HCT116 (cell line): ENCODE measurements at regions not wholly inside any gene's neighbourhood (a gene's known extent, or its start where the extent isn't known, plus 50 kb on each side); places are given as distances from the start of the nearest gene placed in this dataset.

ENCODE experiments used
- ATAC-seq: fragments of 200-7000 bp; cut with Tn5 transposase; 2 replicates; pipeline ENCODE4 v1.9.1; 2020; ENCODE audit warnings: mild to moderate bottlenecking, moderate library complexity
- BruUV-seq: library from RNA; stranded (reverse); fragments of 400-500 nt; replicated peaks from 2 replicates; lab custom pipeline; 2021; lab: Mats Ljungman, UMichigan
- CTCF ChIA-PET: fragments of 300-600 bp; sonication (Branson Sonifier 250); formaldehyde crosslinking; loops from one replicate; lab custom pipeline; 2021; ENCODE audit warnings: antibody characterized with exemption; lab: Charles Lee
- POLR2A ChIA-PET: fragments of 300-600, 350-600 bp; sonication (Branson Sonifier 250); formaldehyde crosslinking; loops from one replicate; lab custom pipeline; 2021; ENCODE audit warnings: antibody characterized with exemption; lab: Charles Lee
- RAD21 ChIA-PET, 2 experiments: fragments of 300-600 bp; sonication (Branson Sonifier 250); formaldehyde crosslinking; loops; one replicate each; lab custom pipeline; 2023; ENCODE audit warnings: low total read pairs in 2 of 2; ENCODE audit not compliant: uncharacterized antibody in 2 of 2, unreplicated experiment in 2 of 2, low non-redundant PET in 1 of 2; lab: Charles Lee
- DNase-seq: peaks from one replicate; pipeline ENCODE4 v3.0.0-alpha.2; 2010; ENCODE audit warnings: low read depth, low spot score
- H2AFZ ChIP-seq: fragments of 200-600 bp; shearing (Covaris generic), sonication (generic); 2 replicates; pipeline ENCODE4 v1.6.1; 2017; ENCODE audit warnings: low read depth, mixed run types, mixed read lengths, antibody characterized with exemption, low read length; ENCODE audit not compliant: poor library complexity, severe bottlenecking
- H3K27ac ChIP-seq: 2 replicates; pipeline ENCODE4 v1.5.1; 2012; ENCODE audit warnings: low read depth, low read length
- H3K27me3 ChIP-seq: fragments of 200-600 bp; sonication (generic); 2 replicates; pipeline ENCODE4 v1.6.1; 2016; ENCODE audit warnings: mixed run types, low read length, mixed read lengths; ENCODE audit not compliant: insufficient read depth
- H3K36me3 ChIP-seq, 2 experiments: fragments of 200-500 bp in 1 of 2; fragments of 200-600 bp in 1 of 2; sonication (Bioruptor generic) in 1 of 2; sonication (generic) in 1 of 2; 2 replicates each; pipeline versions ENCODE4 v1.5.1 to v1.6.1; 2014 to 2016; ENCODE audit warnings: low read length in 2 of 2, inconsistent platforms in 1 of 2, mixed read lengths in 1 of 2, mixed run types in 1 of 2; ENCODE audit not compliant: insufficient read depth in 2 of 2, control insufficient read depth in 1 of 2
- H3K4me1 ChIP-seq, 2 experiments: fragments of 200-600 bp in 1 of 2; sonication (generic) in 1 of 2; 2 replicates each; pipeline versions ENCODE4 v1.5.1 to v1.6.1; 2012 to 2017; ENCODE audit warnings: low read length in 2 of 2, inconsistent platforms in 1 of 2, mild to moderate bottlenecking in 1 of 2, mixed read lengths in 1 of 2, mixed run types in 1 of 2, moderate library complexity in 1 of 2; ENCODE audit not compliant: insufficient read depth in 2 of 2, control insufficient read depth in 1 of 2
- H3K4me2 ChIP-seq: fragments of 200-600 bp; sonication (generic); 2 replicates; pipeline ENCODE4 v1.6.1; 2017; ENCODE audit warnings: mixed run types, low read length, mixed read lengths
- H3K4me3 ChIP-seq, 2 experiments: fragments of 200-600 bp in 1 of 2; sonication (generic) in 1 of 2; replicated peaks in 1 of 2; 2 replicates each; pipeline ENCODE4 v1.5.1; 2011 to 2016; ENCODE audit warnings: low read length in 2 of 2, control low read depth in 1 of 2, low read depth in 1 of 2, mild to moderate bottlenecking in 1 of 2, mixed read lengths in 1 of 2, mixed run types in 1 of 2
- H3K79me2 ChIP-seq: fragments of 200-600 bp; sonication (generic); 2 replicates; pipeline ENCODE4 v1.6.1; 2017; ENCODE audit warnings: mild to moderate bottlenecking, mixed run types, low read length, moderate library complexity, mixed read lengths; ENCODE audit not compliant: insufficient read depth
- H3K9ac ChIP-seq: fragments of 200-600 bp; sonication (generic); 2 replicates; pipeline ENCODE4 v1.6.1; 2016; ENCODE audit warnings: low read length, mixed read lengths
- H3K9me2 ChIP-seq: fragments of 200-600 bp; sonication (generic), shearing (Covaris generic); 2 replicates; pipeline ENCODE4 v1.6.1; 2017; ENCODE audit warnings: mixed run types, mild to moderate bottlenecking, moderate library complexity; ENCODE audit not compliant: insufficient read depth
- H3K9me3 ChIP-seq, 2 experiments: fragments of 200-500 bp in 1 of 2; fragments of 200-600 bp in 1 of 2; sonication (Bioruptor generic) in 1 of 2; sonication (generic) in 1 of 2; 2 replicates each; pipeline ENCODE4 v1.6.1; 2014 to 2017; ENCODE audit warnings: low read length in 2 of 2, mixed read lengths in 2 of 2, inconsistent platforms in 1 of 2, low read depth in 1 of 2, mild to moderate bottlenecking in 1 of 2, mixed run types in 1 of 2, moderate library complexity in 1 of 2; ENCODE audit not compliant: control insufficient read depth in 1 of 2, insufficient read depth in 1 of 2
- H4K20me1 ChIP-seq: fragments of 200-600 bp; sonication (generic), shearing (Covaris generic); 2 replicates; pipeline ENCODE4 v1.6.1; 2017; ENCODE audit warnings: mixed run types, mild to moderate bottlenecking, moderate library complexity; ENCODE audit not compliant: insufficient read depth
- ATF3 ChIP-seq: IDR thresholded peaks from 2 replicates; pipeline ENCODE4 v1.6.1; 2012
- CBX3 ChIP-seq: IDR thresholded peaks from 2 replicates; pipeline ENCODE4 v1.6.1; 2012; ENCODE audit warnings: low read depth
- CEBPB ChIP-seq: IDR thresholded peaks from 2 replicates; pipeline ENCODE4 v1.6.1; 2012; ENCODE audit warnings: low read depth
- CTCF ChIP-seq, 3 experiments: fragments of 200-600 bp in 1 of 3; sonication (generic) in 1 of 3; IDR thresholded peaks in 2 of 3; conservative IDR thresholded peaks in 1 of 3; 2 replicates each; pipeline ENCODE4 v1.5.1; 2012 to 2017; ENCODE audit warnings: low read depth in 2 of 3, low read length in 2 of 3, antibody characterized with exemption in 1 of 3, borderline replicate concordance in 1 of 3, control low read depth in 1 of 3, mild to moderate bottlenecking in 1 of 3, mixed read lengths in 1 of 3, mixed run types in 1 of 3, moderate library complexity in 1 of 3; ENCODE audit not compliant: insufficient read depth in 1 of 3
- EGR1 ChIP-seq: IDR thresholded peaks from 2 replicates; pipeline ENCODE4 v1.6.1; 2012; ENCODE audit warnings: low read depth
- ELF1 ChIP-seq: IDR thresholded peaks from 2 replicates; pipeline ENCODE4 v1.6.1; 2012; ENCODE audit warnings: low read depth, borderline replicate concordance
- EZH2 ChIP-seq: fragments of 200-600 bp; sonication (generic); IDR thresholded peaks from 2 replicates; pipeline ENCODE4 v1.6.1; 2017; ENCODE audit warnings: antibody characterized with exemption, mixed run types
- EZH2phosphoT487 ChIP-seq: fragments of 200-600 bp; IDR thresholded peaks from 2 replicates; pipeline ENCODE4 v1.6.1; 2018; ENCODE audit warnings: antibody characterized with exemption, borderline replicate concordance
- FOSL1 ChIP-seq: IDR thresholded peaks from 2 replicates; pipeline ENCODE4 v1.6.1; 2012; ENCODE audit warnings: low read depth
- MAX ChIP-seq: IDR thresholded peaks from 2 replicates; pipeline ENCODE4 v1.6.1; 2012
- POLR2AphosphoS5 ChIP-seq: IDR thresholded peaks from 2 replicates; pipeline ENCODE4 v1.6.1; 2011; ENCODE audit warnings: mild to moderate bottlenecking, low read depth, low read length, moderate library complexity
- RAD21 ChIP-seq: IDR thresholded peaks from 2 replicates; pipeline ENCODE4 v1.6.1; 2012; ENCODE audit warnings: low read depth, mild to moderate bottlenecking
- REST ChIP-seq: IDR thresholded peaks from 2 replicates; pipeline ENCODE4 v1.6.1; 2012; ENCODE audit warnings: low read depth
- SP1 ChIP-seq: IDR thresholded peaks from 2 replicates; pipeline ENCODE4 v1.6.1; 2012; ENCODE audit warnings: low read depth
- TCF7L2 ChIP-seq: IDR thresholded peaks from 2 replicates; pipeline ENCODE4 v1.7.0; 2011; ENCODE audit warnings: borderline replicate concordance, inconsistent platforms; ENCODE audit not compliant: insufficient read depth, insufficient read length; ENCODE audit errors: extremely low read depth
- YY1 ChIP-seq: IDR thresholded peaks from 2 replicates; pipeline ENCODE4 v1.6.1; 2011; ENCODE audit warnings: low read length, low read depth, moderate library complexity, mild to moderate bottlenecking; ENCODE audit not compliant: insufficient replicate concordance; ENCODE audit errors: extremely low read depth
- ZBTB33 ChIP-seq: IDR thresholded peaks from 2 replicates; pipeline ENCODE4 v1.6.1; 2011; ENCODE audit warnings: mild to moderate bottlenecking, low read length, moderate library complexity; ENCODE audit not compliant: insufficient replicate concordance; ENCODE audit errors: extremely low read depth
- ZFX ChIP-seq: fragments of 450-650 bp; IDR thresholded peaks from 2 replicates; pipeline ENCODE4 v1.6.1; 2017
- intact Hi-C: fragments of 100-400 bp; cut with micrococcal nuclease; formaldehyde crosslinking; loops from 2 replicates; pipeline ENCODE4 v1.10.0; 2022

GRCh38 chr3:78048698-78049097 lies 1008.8 kb downstream of the ROBO2 start:
- ChIA-PET CTCF (no interaction called here), POLR2A (no interaction called here), RAD21 (no interaction called here)
- intact Hi-C loops: no loop called here
- DNase-seq: no peak
- Histone ChIP-seq H3K9me3 (peaks cover 11 to 31% of the 10 kb centered on the region in 2 experiments; a peak in 3 of 4 replicates), H3K9me2 (no peaks in the 10 kb centered on the region), H2AFZ (no peak overlapping the region), H3K9ac (no peak overlapping the region), H4K20me1 (no peaks in the 10 kb centered on the region), H3K36me3 (no peaks in the 10 kb centered on the region), H3K79me2 (no peaks in the 10 kb centered on the region), H3K27me3 (no peaks in the 10 kb centered on the region), H3K4me3 (no peak overlapping the region), H3K4me1 (no peaks in the 10 kb centered on the region), H3K27ac (no peak overlapping the region), H3K4me2 (no peak overlapping the region)
- ATAC-seq: no peak
- TF ChIP-seq EZH2phosphoT487 (no peak), CTCF (IDR thresholded peaks at IDR 0.05 in 2 of 3, conservative IDR thresholded peaks at IDR 0.05 in 1 of 3; ENCODE audit: borderline replicate concordance in 1 of 3, insufficient read depth in 1 of 3, low read depth in 2 of 3, low read length in 2 of 3) (no peak), ATF3 (no peak), REST (no peak), CBX3 (no peak), RAD21 (no peak), TCF7L2 (no peak), EZH2 (no peak), SP1 (no peak), MAX (no peak), EGR1 (no peak), ZBTB33 (no peak), FOSL1 (no peak), ELF1 (no peak), ZFX (no peak), YY1 (no peak), CEBPB (no peak), POLR2AphosphoS5 (no peak)
- BruUV-seq: no TSS peak
